DOHH2 (cell line): ENCODE measurements at regions not wholly inside any gene's neighbourhood (a gene's known extent, or its start where the extent isn't known, plus 50 kb on each side); places are given as distances from the start of the nearest gene placed in this dataset.

Source experiments
- H3F3A ChIP-seq: fragments of 200-600 bp; sonication (generic), shearing (Covaris generic); 2 replicates; pipeline ENCODE4 v1.6.0; 2016; ENCODE audit warnings: antibody characterized with exemption, mild to moderate bottlenecking; ENCODE audit not compliant: control insufficient read depth, insufficient read depth
- H3K27ac ChIP-seq: fragments of 200-600 bp; sonication (generic); 2 replicates; pipeline ENCODE4 v1.5.1; 2014; ENCODE audit warnings: low read depth, mild to moderate bottlenecking, low read length, moderate library complexity
- H3K27me3 ChIP-seq: fragments of 200-600 bp; sonication (generic); 2 replicates; pipeline ENCODE4 v1.6.1; 2014; ENCODE audit warnings: mild to moderate bottlenecking, low read length, mixed read lengths; ENCODE audit not compliant: control insufficient read depth
- H3K36me3 ChIP-seq: fragments of 200-600 bp; sonication (generic); 2 replicates; pipeline ENCODE4 v1.6.1; 2014; ENCODE audit warnings: mild to moderate bottlenecking, low read length, moderate library complexity, mixed read lengths; ENCODE audit not compliant: control insufficient read depth
- H3K4me1 ChIP-seq: fragments of 200-600 bp; sonication (generic); 2 replicates; pipeline ENCODE4 v1.6.1; 2014; ENCODE audit warnings: mild to moderate bottlenecking, low read length, mixed read lengths; ENCODE audit not compliant: control insufficient read depth
- H3K4me2 ChIP-seq: fragments of 200-600 bp; sonication (generic); 2 replicates; pipeline ENCODE4 v1.6.0; 2014; ENCODE audit warnings: mild to moderate bottlenecking, low read length, moderate library complexity
- H3K4me3 ChIP-seq: fragments of 200-600 bp; sonication (generic); 2 replicates; pipeline ENCODE4 v1.5.1; 2014; ENCODE audit warnings: mild to moderate bottlenecking, low read length, mixed read lengths
- H3K79me2 ChIP-seq: fragments of 200-600 bp; sonication (generic); 2 replicates; pipeline ENCODE4 v1.6.1; 2014; ENCODE audit warnings: mild to moderate bottlenecking, low read length, mixed read lengths; ENCODE audit not compliant: control insufficient read depth
- H3K9me2 ChIP-seq: fragments of 200-600 bp; sonication (generic); replicated peaks from 2 replicates; pipeline ENCODE4 v1.6.1; 2014; ENCODE audit warnings: mild to moderate bottlenecking, low read length, mixed read lengths; ENCODE audit not compliant: control insufficient read depth
- H3K9me3 ChIP-seq: fragments of 200-600 bp; sonication (generic); 2 replicates; pipeline ENCODE4 v1.6.1; 2014; ENCODE audit warnings: antibody characterized with exemption, low read length, mixed read lengths; ENCODE audit not compliant: control insufficient read depth, insufficient read depth
- H4K20me1 ChIP-seq: fragments of 200-600 bp; sonication (generic); 2 replicates; pipeline ENCODE4 v1.6.0; 2014; ENCODE audit warnings: low read depth, mild to moderate bottlenecking, antibody characterized with exemption, low read length, moderate library complexity; ENCODE audit not compliant: control insufficient read depth, insufficient read depth
- CTCF ChIP-seq: fragments of 200-600 bp; sonication (generic); IDR thresholded peaks from one replicate; pipeline ENCODE4 v1.5.1; 2014; ENCODE audit warnings: antibody characterized with exemption, mild to moderate bottlenecking, low read depth, low read length; ENCODE audit not compliant: poor library complexity, severe bottlenecking
- EZH2phosphoT487 ChIP-seq: fragments of 200-600 bp; sonication (generic); IDR thresholded peaks from 2 replicates; pipeline ENCODE4 v1.6.1; 2017; ENCODE audit warnings: borderline replicate concordance, mild to moderate bottlenecking, antibody characterized with exemption, low read length, moderate library complexity, mixed read lengths

DNA sequence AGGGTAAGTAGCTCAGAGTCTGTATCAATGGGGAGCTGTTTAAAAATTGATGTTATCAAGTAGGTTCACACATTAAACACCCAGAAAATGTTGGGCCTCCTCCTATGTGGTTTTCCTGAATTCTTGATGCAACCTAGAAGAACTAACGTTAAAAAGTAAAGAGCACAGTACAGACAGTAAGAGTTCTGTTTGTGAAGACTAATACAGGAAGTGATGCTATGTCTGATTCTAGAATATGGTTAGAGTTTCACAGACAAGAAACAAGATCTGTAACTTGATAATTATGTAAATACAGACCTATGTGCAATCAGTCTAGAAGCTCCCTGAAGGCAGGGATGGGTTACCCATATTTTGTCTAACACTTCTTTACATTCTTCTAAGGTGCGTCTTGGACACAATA, 214.9 kb upstream of the BTG1 start:
- TF ChIP-seq CTCF = no peak
- TF ChIP-seq EZH2phosphoT487 = no peak
- Histone ChIP-seq H4K20me1 (no peaks in the 10 kb centered on the region), H3K9me3 (peaks cover 7% of the 10 kb centered on the region; the same call in 1 of the 2 replicates), H3K4me3 (peak overlapping the region; percentile 5; the same call in 1 of the 2 replicates), H3K27ac (peak overlapping the region; percentile 93; the same call in 1 of the 2 replicates), H3K4me2 (no peak overlapping the region), H3K27me3 (no peaks in the 10 kb centered on the region), H3F3A (peaks cover 27% of the 10 kb centered on the region), H3K36me3 (peaks cover 11% of the 10 kb centered on the region), H3K4me1 (peaks cover 64% of the 10 kb centered on the region), H3K9me2 (no peaks in the 10 kb centered on the region), H3K79me2 (no peaks in the 10 kb centered on the region)

- Histone ChIP-seq H3K27ac (no peak overlapping the region), H3K27me3 (no peaks in the 10 kb centered on the region), H4K20me1 (no peaks in the 10 kb centered on the region), H3K4me2 (no peak overlapping the region), H3K9me3 (peaks cover 7% of the 10 kb centered on the region; the same call in 1 of the 2 replicates), H3K4me3 (no peak overlapping the region), H3F3A (peaks cover 20% of the 10 kb centered on the region), H3K79me2 (no peaks in the 10 kb centered on the region), H3K9me2 (no peaks in the 10 kb centered on the region), H3K4me1 (peaks cover 57% of the 10 kb centered on the region), H3K36me3 (peaks cover 11% of the 10 kb centered on the region)
- no peak for TF ChIP-seq EZH2phosphoT487
- TF ChIP-seq CTCF = no peak
These were observed 214.0 kb upstream of the BTG1 start for GRCh38 chr12:92359581-92360209.

DNA sequence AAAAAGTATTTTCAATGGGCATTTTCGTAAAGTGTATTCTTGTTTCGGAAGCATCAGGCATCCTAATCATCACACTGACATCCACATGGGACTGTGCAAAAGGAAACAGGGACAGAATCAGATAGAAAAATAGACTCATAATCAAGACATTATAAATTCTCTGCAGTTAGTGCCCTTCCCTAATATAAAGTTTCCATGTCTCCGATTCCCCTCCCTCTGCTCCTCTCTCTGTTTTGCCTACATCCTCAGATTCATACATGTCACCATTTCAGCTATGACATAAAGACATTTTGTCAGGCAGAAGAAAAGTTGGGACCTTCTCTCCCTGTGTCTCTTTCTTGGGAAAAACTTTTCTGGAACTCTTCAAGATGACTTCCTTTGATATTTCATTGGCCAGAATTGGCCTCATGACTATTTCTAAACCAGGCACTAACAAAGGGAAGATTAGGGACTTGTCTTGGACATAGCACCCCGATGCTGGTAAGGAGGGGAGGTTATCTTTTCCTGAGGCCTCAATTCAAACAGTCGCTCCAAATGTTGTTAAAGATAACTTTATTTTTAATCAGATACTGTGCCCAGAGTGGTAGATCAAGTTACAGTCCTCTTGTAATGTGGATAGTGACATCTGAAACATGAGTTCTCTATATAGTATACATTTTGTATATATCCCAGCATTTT, 212.1 kb upstream of the BTG1 start:
- Histone ChIP-seq H3K27ac (no peak overlapping the region), H3K4me3 (no peak overlapping the region), H3F3A (peaks cover 6% of the 10 kb centered on the region), H3K4me1 (peaks cover 40% of the 10 kb centered on the region), H3K9me3 (peaks cover 7% of the 10 kb centered on the region; the same call in 1 of the 2 replicates), H3K36me3 (peaks cover 11% of the 10 kb centered on the region), H3K4me2 (no peak overlapping the region), H3K27me3 (no peaks in the 10 kb centered on the region), H4K20me1 (no peaks in the 10 kb centered on the region), H3K79me2 (no peaks in the 10 kb centered on the region), H3K9me2 (no peaks in the 10 kb centered on the region)
- no peak for TF ChIP-seq EZH2phosphoT487
- no peak for TF ChIP-seq CTCF
